Amygdala (tissue), 56 donors: ENCODE measurements at regions not wholly inside any gene's neighbourhood (a gene's known extent, or its start where the extent isn't known, plus 50 kb on each side); places are given as distances from the start of the nearest gene placed in this dataset.
"Not testable (repeated sequence)": the region's sequence is repeated elsewhere in the genome, so short reads cannot be mapped to it uniquely, and the experiment has no call there.

Source experiments
- DNase-seq, 56 donors: peaks; one replicate each; lab custom pipeline; 2025; lab: John Stamatoyannopoulos, UW

DNA sequence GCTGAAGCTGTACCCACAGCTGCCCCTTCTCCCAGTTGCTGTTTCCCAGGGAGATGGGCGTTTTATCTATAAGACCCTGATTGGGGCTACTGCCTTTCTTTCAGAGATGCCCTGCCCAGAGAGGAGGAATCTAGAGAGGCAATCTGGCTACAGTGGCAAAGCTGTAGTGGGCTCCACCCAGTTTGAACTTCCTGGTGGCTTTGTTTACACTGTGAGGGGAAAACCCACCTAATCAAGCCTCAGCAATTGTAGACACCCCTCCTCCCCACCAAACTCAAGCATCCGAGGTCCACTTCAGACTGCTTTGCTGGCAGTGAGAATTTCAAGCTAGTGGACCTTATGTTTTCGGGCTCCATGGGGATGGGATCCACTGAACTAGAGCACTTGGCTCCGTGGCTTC lies 240.4 kb upstream of the AFF2 start:
- no peak for DNase-seq

- no peak for DNase-seq
These were observed 234.6 kb upstream of the AFF2 start for GRCh38 chrX:148265829-148266228.

DNA sequence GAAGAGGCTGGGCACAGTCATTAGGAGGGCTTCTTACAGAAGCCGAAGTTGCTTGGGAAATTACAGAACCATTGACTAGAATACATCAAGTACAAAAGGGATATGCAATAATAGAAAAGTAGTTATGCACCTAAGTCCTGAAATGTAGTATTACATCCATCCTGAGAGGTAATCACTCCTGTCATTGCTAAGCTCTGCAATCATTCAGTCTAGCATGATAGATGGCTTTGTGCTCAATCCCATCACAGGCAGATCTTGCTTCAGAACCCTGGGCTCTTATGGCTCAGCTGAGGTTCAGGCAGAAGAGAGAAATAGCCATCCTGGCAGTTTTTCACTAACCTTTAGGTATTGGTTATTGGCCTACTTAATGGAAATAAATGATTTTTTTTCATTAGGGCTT lies 231.7 kb upstream of the AFF2 start:
- DNase-seq = no peak

GRCh38 chrX:148269513-148269912 lies 230.9 kb upstream of the AFF2 start:
- no peak for DNase-seq

DNA sequence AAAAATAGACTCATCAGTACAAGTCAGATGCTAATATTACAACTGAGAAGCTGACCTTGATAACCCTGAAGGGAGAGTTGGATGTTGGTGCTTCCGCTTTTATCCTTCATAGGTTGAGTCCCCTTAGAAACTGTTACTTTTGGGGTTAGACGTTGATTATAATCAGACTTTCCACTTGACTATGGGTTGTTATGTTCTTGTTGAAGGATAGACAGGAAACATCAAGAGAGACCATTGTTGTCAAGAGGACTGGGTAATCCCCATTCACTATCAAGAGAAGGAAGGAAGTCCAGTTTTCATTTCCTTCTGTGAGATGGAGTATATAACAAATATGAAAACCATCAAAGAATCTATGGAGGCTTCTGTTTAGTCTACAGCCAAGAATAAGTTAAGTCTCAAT lies 229.9 kb upstream of the AFF2 start:
- DNase-seq = no peak

DNA sequence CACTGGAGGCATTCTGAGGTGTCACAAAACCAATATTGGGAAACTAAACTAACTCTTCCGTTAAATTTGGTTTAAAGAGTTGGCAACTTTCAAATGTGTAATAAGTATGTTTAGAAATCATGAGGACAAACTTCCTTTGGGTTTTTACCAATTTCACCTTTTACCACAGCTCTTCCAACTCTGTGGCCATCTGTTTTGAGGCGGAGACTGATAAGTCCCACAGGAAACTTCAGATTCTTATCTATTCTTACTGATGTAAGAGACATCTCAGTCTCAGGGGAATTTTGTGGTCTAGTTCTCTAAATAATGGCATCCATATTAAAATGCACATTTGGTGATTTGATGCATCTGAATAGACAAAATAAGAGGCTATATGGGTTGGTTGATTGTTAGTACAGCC lies 229.2 kb upstream of the AFF2 start:
- DNase-seq = no peak

DNA sequence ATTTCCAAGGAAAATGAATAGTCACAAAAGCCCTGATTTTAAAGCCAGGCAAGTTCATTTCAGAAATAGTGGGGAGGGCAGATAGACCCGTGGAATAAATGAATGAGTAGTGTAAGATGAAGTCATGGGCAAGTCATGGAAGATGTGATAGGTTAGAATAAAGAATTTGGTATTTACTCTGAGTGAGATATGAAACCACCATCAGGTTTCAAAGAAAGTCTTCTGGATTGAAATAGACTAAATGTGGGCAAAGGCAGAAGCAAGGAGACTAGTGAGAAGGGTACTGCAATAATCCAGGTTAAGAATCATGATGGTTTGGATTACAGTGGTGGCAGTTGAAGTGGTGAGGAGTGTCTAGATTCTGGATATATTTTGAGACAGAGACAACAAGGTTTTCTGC lies 218.5 kb upstream of the AFF2 start:
- no peak for DNase-seq

- DNase-seq = no peak
These were observed 217.9 kb upstream of the AFF2 start for GRCh38 chrX:148282504-148282903.

DNA sequence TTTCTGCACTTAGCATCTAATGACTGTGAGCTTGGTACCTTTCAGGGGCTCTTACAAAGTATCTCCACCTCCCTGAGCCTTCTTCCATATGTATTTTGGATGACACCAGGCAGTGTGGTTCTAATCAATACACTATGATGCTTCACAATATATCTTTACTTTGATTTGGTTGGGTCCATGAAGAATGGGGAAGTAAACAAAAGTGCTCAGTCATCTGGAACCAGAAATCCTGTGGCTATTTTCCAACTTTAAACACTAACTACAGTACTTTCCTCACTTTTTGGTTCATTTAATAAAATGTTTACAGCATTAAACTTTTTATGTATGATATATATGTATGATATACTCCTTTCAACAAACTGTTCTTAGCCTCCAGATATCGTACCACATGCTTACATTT lies 216.4 kb upstream of the AFF2 start:
- DNase-seq = no peak

- DNase-seq = no peak
These were observed 215.6 kb upstream of the AFF2 start for GRCh38 chrX:148284821-148285220.

DNA sequence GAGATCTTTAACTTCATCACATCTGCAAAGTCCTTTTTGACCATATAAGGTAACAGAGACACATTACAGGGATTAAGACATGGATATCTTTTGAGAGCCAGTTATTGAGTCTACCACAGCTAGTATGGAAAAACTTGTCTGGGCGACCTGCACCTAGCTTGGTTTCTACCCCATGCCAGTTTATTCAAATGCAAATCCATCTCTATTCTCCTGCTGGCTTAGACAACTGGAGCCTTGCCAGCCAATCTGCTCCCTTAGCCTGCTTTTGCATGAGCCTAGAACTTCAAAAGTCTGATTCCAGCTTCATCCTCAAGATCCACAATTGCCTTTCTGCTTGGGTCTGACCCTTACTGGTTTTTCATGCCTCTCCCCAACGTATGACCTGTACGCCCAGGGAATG lies 212.0 kb upstream of the AFF2 start:
- no peak for DNase-seq

DNA sequence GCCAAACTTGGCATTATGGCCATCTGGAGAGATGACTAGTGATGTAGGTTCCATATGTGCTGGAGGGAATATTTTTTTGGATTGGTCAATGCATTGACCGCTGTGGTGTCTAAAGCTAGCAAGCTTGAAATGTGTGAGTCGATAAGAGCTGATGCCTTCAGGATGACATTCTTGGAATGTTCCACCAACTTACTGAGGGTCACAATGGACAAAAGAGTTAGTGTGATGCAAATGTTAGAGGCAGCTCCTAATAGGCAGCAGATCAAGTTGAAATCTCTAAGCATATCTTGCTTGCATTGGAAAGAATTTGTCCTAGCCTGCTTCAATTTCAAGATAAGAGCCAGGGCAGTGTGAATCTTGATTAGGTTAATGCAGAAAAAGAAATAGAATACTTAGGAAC lies 210.4 kb upstream of the AFF2 start:
- DNase-seq = no peak

DNA sequence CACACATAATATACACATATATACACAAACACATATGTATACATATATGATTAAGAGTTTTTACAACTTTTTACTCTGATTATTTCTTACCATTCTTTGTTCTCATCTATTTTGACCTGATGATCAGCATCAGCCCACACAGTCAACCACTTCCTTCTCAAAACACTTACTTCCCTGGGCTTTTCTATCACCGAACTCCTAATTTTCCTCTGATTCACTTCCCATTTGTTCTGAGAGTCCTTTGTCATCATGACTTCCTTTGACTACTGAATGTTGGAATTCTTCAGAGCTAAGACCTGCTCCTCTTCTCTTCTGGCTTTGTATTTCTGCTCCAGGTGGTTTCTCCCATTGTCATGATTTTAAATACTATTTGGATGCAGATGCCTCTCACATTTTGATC lies 209.5 kb upstream of the AFF2 start:
- DNase-seq = no peak

DNA sequence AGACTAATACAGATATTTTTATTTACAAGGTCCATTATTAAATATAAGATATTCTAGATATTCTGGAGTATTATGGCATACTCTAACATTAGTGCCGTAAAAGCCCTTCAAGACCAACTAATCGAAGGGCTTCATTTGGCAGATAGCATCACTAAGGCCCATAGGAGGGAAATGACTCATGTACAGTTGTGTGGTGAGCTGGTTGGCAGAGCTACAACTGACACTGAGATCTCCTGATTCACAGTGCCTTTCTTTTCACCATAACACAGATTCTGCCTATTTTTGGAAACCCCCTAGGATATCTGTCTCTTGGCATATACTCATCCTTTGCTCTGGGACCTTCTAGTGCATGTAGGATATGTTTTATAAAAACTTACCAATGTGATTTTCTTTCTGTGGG lies 201.7 kb upstream of the AFF2 start:
- DNase-seq = no peak

DNA sequence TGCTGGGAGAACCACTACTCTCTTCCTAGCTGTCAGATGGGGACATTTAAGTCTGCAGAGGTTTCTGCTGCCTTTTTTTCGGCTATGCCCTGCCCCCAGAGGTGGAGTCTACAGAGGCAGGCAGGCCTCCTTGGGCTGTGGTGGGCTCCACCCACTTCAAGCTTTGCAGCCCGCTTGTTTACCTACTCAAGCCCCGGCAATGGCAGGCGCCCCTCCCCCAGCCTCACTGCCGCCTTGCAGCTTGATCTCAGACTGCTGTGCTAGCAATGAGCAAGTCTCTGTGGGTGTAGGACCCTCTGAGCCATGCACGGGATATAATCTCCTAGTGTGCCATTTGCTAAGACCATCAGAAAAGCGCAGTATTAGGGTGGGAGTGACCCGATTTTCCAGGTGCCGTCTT lies 195.2 kb upstream of the AFF2 start:
- not testable (repeated sequence) for DNase-seq

DNA sequence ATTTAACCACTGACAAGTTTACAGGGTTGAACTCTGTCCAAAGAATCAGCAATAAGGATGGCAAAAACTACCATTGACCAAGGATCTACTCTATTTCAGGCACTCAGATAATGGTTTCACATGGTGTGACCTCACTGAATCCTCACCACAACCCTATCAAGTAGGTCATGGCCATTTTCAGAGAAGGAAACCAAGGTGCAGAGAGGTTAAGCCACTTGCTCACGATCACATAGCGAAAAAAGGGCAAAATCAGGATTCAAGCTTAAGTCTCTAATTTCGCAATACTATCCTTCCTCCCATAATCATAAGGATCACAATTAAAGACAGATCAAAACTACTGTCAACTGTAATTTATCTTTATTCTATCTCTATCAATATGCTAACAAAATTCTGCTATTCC lies 191.0 kb upstream of the AFF2 start:
- DNase-seq = no peak

GRCh38 chrX:148310426-148311165 lies 189.8 kb upstream of the AFF2 start:
- no peak for DNase-seq

DNA sequence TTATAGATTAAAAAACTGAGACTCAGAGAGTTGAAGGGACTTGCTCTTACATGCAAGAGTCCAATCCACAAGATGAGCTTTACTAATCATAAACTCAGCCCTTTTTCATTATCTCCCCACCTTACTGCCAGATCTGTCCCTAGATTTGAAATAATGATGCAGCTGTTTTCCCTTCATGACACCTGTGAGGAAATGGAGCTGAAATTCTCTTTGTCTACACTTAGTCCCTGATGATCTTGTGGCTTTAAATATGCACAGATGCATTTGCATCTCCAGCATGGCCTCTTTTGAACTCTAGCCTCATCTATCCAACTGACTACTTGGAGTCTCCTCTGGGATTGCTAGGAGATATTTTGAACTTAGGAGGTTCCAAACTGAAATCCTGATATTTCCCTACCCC lies 188.9 kb upstream of the AFF2 start:
- no peak for DNase-seq

- DNase-seq = peak in 12 of 56 donors; percentile 0 to 17 (median 0)
These were observed 185.5 kb upstream of the AFF2 start for GRCh38 chrX:148314876-148315275.

DNA sequence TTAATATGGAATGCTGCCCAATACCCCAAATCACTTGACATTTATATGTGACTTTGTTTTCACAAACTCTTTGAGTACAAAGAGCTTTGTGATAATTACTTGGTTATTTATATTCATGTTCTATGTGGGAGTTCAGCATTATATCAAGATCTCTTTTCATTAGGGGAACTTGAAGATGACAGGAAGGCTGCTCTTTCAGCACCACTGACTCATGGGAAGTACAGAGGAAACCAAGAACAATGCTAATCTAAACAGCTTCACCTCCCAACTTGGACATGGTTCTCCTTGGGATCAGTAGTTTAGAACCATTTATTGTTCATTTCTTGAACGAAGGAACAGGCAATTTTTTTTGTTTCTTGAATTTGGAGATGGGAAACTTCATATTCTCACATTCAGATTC lies 184.0 kb upstream of the AFF2 start:
- DNase-seq = no peak

GRCh38 chrX:148322906-148323305 lies 177.5 kb upstream of the AFF2 start:
- no peak for DNase-seq

DNA sequence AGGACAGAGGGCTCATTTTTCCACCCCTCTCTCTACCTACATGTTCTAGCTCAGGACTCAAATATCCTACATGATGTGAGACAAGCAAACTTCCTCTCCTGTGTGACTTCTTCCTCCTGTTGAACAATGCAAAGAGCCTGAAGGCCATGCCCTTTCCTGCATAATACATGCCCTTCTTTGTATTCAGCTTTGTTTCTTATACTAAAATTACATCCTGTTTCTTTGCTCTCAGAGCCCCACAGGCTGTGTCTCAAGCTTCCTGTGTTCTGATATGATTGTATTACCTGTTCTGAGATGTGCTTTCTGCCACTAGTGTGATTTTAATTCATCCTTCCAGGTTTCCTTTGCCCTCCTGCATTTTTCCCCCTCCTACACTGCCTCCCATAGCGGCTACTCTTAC lies 166.4 kb upstream of the AFF2 start:
- no peak for DNase-seq

DNA sequence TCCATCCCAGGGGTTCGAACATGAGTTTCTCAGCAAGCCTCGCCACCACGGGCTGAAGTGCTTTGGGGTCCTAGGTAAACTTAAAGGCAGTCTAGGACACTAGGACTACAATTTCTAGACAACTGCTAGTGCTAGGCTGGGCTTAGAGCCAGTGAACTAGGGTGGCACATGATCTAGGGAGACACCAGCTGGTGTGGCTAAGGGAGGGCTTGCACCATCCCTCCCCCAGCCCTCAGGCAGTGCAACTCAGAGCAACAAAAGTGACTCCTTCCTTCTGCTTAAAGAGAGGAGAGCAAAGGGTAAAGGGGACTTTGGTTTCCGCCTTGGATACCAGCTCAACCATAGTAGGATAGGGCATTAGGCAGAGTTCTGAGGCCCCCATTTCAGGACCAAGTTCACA lies 162.5 kb upstream of the AFF2 start:
- no peak for DNase-seq
